K562 (cell line): ENCODE measurements at regions not wholly inside any gene's neighbourhood (a gene's known extent, or its start where the extent isn't known, plus 50 kb on each side); places are given as distances from the start of the nearest gene placed in this dataset.

Experiments
- ZNF212 ChIP-seq: fragments of 450-650 bp; formaldehyde crosslinking; IDR thresholded peaks from 2 replicates; pipeline ENCODE4 v1.4.0; 2020; ENCODE audit warnings: mild to moderate bottlenecking
- TF ChIP-seq, protein P1 (sequence below): fragments of 250-450 bp; sonication (Bioruptor Pico); IDR thresholded peaks from 2 replicates; pipeline ENCODE4 v1.9.0; 2021; ENCODE audit warnings: mild to moderate bottlenecking, inconsistent platforms
- TF ChIP-seq, protein P2 (sequence below): sonication (generic); IDR thresholded peaks from 2 replicates; pipeline ENCODE4 v1.6.1; 2016
- TF ChIP-seq, protein P3 (sequence below), 2 experiments: fragments of 450-650 bp in 1 of 2; IDR thresholded peaks; 2 replicates each; pipeline ENCODE4 v1.6.1; 2011 to 2017; ENCODE audit warnings: low read depth in 2 of 2, antibody characterized with exemption in 1 of 2, borderline replicate concordance in 1 of 2, low read length in 1 of 2, mild to moderate bottlenecking in 1 of 2, mixed read lengths in 1 of 2; ENCODE audit not compliant: control insufficient read depth in 1 of 2

DNA sequence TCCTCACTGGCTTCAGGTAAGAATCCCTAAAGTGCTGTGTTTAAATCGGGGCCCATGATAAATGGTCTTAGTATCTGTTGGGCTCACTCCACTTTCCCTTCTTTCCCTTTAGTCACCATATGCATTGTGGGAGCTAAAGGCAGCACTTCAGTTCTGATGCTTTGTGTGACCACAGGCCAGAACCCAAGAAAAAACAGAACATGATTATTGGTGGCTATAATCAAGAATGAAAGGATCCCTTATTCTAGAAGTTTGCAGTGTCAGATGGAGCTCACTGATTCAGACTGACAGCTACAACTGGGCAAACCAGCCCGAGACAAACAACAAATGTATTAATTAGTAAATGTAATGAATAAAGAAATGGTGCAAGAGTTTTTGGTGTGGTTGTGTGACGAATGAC is 57.3 kb upstream of the POMP start (continued):
- TF ChIP-seq, protein P1, sequence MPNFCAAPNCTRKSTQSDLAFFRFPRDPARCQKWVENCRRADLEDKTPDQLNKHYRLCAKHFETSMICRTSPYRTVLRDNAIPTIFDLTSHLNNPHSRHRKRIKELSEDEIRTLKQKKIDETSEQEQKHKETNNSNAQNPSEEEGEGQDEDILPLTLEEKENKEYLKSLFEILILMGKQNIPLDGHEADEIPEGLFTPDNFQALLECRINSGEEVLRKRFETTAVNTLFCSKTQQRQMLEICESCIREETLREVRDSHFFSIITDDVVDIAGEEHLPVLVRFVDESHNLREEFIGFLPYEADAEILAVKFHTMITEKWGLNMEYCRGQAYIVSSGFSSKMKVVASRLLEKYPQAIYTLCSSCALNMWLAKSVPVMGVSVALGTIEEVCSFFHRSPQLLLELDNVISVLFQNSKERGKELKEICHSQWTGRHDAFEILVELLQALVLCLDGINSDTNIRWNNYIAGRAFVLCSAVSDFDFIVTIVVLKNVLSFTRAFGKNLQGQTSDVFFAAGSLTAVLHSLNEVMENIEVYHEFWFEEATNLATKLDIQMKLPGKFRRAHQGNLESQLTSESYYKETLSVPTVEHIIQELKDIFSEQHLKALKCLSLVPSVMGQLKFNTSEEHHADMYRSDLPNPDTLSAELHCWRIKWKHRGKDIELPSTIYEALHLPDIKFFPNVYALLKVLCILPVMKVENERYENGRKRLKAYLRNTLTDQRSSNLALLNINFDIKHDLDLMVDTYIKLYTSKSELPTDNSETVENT (CRISPR knock-in tag): no peak
- TF ChIP-seq, protein P2, sequence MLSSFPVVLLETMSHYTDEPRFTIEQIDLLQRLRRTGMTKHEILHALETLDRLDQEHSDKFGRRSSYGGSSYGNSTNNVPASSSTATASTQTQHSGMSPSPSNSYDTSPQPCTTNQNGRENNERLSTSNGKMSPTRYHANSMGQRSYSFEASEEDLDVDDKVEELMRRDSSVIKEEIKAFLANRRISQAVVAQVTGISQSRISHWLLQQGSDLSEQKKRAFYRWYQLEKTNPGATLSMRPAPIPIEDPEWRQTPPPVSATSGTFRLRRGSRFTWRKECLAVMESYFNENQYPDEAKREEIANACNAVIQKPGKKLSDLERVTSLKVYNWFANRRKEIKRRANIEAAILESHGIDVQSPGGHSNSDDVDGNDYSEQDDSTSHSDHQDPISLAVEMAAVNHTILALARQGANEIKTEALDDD: no peak
- TF ChIP-seq, protein P3, sequence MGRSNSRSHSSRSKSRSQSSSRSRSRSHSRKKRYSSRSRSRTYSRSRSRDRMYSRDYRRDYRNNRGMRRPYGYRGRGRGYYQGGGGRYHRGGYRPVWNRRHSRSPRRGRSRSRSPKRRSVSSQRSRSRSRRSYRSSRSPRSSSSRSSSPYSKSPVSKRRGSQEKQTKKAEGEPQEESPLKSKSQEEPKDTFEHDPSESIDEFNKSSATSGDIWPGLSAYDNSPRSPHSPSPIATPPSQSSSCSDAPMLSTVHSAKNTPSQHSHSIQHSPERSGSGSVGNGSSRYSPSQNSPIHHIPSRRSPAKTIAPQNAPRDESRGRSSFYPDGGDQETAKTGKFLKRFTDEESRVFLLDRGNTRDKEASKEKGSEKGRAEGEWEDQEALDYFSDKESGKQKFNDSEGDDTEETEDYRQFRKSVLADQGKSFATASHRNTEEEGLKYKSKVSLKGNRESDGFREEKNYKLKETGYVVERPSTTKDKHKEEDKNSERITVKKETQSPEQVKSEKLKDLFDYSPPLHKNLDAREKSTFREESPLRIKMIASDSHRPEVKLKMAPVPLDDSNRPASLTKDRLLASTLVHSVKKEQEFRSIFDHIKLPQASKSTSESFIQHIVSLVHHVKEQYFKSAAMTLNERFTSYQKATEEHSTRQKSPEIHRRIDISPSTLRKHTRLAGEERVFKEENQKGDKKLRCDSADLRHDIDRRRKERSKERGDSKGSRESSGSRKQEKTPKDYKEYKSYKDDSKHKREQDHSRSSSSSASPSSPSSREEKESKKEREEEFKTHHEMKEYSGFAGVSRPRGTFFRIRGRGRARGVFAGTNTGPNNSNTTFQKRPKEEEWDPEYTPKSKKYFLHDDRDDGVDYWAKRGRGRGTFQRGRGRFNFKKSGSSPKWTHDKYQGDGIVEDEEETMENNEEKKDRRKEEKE (IDR thresholded peaks at IDR 0.05; ENCODE audit: borderline replicate concordance in 1 of 2, control insufficient read depth in 1 of 2, low read depth in 2 of 2, low read length in 1 of 2): no peak
- TF ChIP-seq ZNF212 (CRISPR knock-in tag): no peak
